K562 (cell line): ENCODE measurements at regions not wholly inside any gene's neighbourhood (a gene's known extent, or its start where the extent isn't known, plus 50 kb on each side); places are given as distances from the start of the nearest gene placed in this dataset.

Source experiments
- ATAC-seq: fragments of 200-7000 bp; cut with Tn5 transposase; 3 replicates; pipeline ENCODE4 v1.9.1; 2020; ENCODE audit warnings: moderate library complexity
- BruUV-seq: library from RNA; stranded (reverse); fragments of 400-500 nt; replicated peaks from 2 replicates; lab custom pipeline; 2021; lab: Mats Ljungman, UMichigan
- CTCF ChIA-PET: fragments of 300-600 bp; formaldehyde crosslinking; extraction: SDS; loops from one replicate; lab custom pipeline; 2021; ENCODE audit warnings: low intra/inter-chr PET ratio; lab: Yijun Ruan, JAX
- POLR2A ChIA-PET: fragments of 300-600, 350-650 bp; sonication (Branson Sonifier 250); formaldehyde crosslinking; extraction: SDS; loops from one replicate; lab custom pipeline; 2021; ENCODE audit warnings: antibody characterized with exemption, inconsistent platforms; lab: Yijun Ruan, JAX
- DNase-seq, 4 experiments: peaks; one replicate each; pipeline versions ENCODE4 v3.0.0 to v3.0.0-alpha.2; 2011 to 2018; ENCODE audit warnings: low spot score in 3 of 4, mixed read lengths in 3 of 4; ENCODE audit errors: extremely low read depth in 1 of 4
- FAIRE-seq: peaks from 2 replicates; lab custom pipeline; 2011; peaks lifted over from hg19 to GRCh38; lab: Jason Lieb, UNC
- H2AFZ ChIP-seq: 2 replicates; pipeline ENCODE4 v1.6.0; 2011; ENCODE audit warnings: low read depth, low read length, control low read depth, inconsistent platforms
- H3K27ac ChIP-seq: fragments of 200-600 bp; 3 replicates; pipeline ENCODE4 v1.8.0; 2011; ENCODE audit warnings: low read depth, mild to moderate bottlenecking, control low read depth, inconsistent platforms, low read length, moderate library complexity, mixed read lengths; ENCODE audit errors: extremely low read depth
- H3K27me3 ChIP-seq, 2 experiments: fragments of 300-600 bp in 1 of 2; 2 replicates in 1 of 2; 3 replicates in 1 of 2; pipeline versions ENCODE4 v1.6.0 to v1.8.0; 2011; ENCODE audit warnings: inconsistent platforms in 2 of 2, low read length in 2 of 2, mild to moderate bottlenecking in 1 of 2, mixed read lengths in 1 of 2, moderate library complexity in 1 of 2; ENCODE audit not compliant: control insufficient read depth in 2 of 2, insufficient read depth in 2 of 2
- H3K36me3 ChIP-seq: fragments of 300-600 bp; 3 replicates; pipeline ENCODE4 v1.8.0; 2011; ENCODE audit warnings: mild to moderate bottlenecking, low read length, inconsistent platforms; ENCODE audit not compliant: control insufficient read depth, insufficient read depth
- H3K4me1 ChIP-seq, 2 experiments: fragments of 200-600 bp in 1 of 2; replicated peaks in 1 of 2; 2 replicates in 1 of 2; 3 replicates in 1 of 2; pipeline versions ENCODE4 v1.5.1 to v1.8.0; 2011; ENCODE audit warnings: inconsistent platforms in 2 of 2, low read length in 2 of 2, mild to moderate bottlenecking in 1 of 2, mixed read lengths in 1 of 2, moderate library complexity in 1 of 2; ENCODE audit not compliant: control insufficient read depth in 2 of 2, insufficient read depth in 2 of 2
- H3K4me2 ChIP-seq: 2 replicates; pipeline ENCODE4 v1.6.1; 2011; ENCODE audit warnings: low read length, control low read depth, inconsistent platforms, mixed read lengths; ENCODE audit not compliant: insufficient read depth
- H3K4me3 ChIP-seq: fragments of 200-600 bp; sonication (generic), shearing (Covaris generic); 2 replicates; pipeline ENCODE4 v1.5.1; 2016; ENCODE audit warnings: control low read depth, inconsistent platforms
- H3K79me2 ChIP-seq: fragments of 200-600 bp; 3 replicates; pipeline ENCODE4 v1.8.0; 2011; ENCODE audit warnings: low read length, inconsistent platforms; ENCODE audit not compliant: control insufficient read depth, insufficient read depth
- H3K9ac ChIP-seq, 2 experiments: 2 replicates each; pipeline versions ENCODE4 v1.6.0 to v1.6.1; 2011; ENCODE audit warnings: low read depth in 2 of 2, low read length in 2 of 2, control low read depth in 1 of 2, inconsistent platforms in 1 of 2, mild to moderate bottlenecking in 1 of 2, mixed read lengths in 1 of 2; ENCODE audit not compliant: insufficient read depth in 1 of 2
- H3K9me1 ChIP-seq: one replicate; pipeline ENCODE4 v1.6.0; 2011; ENCODE audit warnings: inconsistent platforms, mild to moderate bottlenecking, low read length, moderate library complexity; ENCODE audit not compliant: control insufficient read depth, insufficient read depth
- H3K9me3 ChIP-seq: replicated peaks from 2 replicates; pipeline ENCODE4 v1.5.1; 2011; ENCODE audit warnings: low read depth, low read length, inconsistent platforms; ENCODE audit not compliant: control insufficient read depth, insufficient read depth
- H4K20me1 ChIP-seq: replicated peaks from 2 replicates; pipeline ENCODE4 v1.6.1; 2011; ENCODE audit warnings: low read length, inconsistent platforms, mixed read lengths; ENCODE audit not compliant: control insufficient read depth, insufficient read depth
- STAT5A ChIP-seq: IDR thresholded peaks from 2 replicates; pipeline ENCODE4 v1.6.1; 2012; ENCODE audit warnings: low read length, inconsistent platforms, borderline replicate concordance
- ZNF830 ChIP-seq: fragments of 250-450 bp; sonication (Bioruptor Pico); IDR thresholded peaks from 2 replicates; pipeline ENCODE4 v1.5.0; 2021; ENCODE audit warnings: mild to moderate bottlenecking
- in situ Hi-C: fragments of 300-500 bp; cut with MboI; formaldehyde crosslinking; loops from 4 replicates; pipeline ENCODE4 v1.15.0; 2018; ENCODE audit warnings: inconsistent platforms, mixed read lengths
- intact Hi-C: fragments of 100-400 bp; cut with micrococcal nuclease; formaldehyde crosslinking; loops from 2 replicates; pipeline ENCODE4 v1.14.2; 2022
- TF ChIP-seq, protein P1 (sequence below), 2 experiments: fragments of 450-650 bp in 1 of 2; sonication (generic) in 1 of 2; formaldehyde crosslinking in 1 of 2; IDR thresholded peaks; 2 replicates each; pipeline versions ENCODE4 v1.7.1 to v1.9.0; 2016 to 2022; ENCODE audit warnings: inconsistent platforms in 1 of 2, mild to moderate bottlenecking in 1 of 2, missing genetic modification reagents in 1 of 2

DNA sequence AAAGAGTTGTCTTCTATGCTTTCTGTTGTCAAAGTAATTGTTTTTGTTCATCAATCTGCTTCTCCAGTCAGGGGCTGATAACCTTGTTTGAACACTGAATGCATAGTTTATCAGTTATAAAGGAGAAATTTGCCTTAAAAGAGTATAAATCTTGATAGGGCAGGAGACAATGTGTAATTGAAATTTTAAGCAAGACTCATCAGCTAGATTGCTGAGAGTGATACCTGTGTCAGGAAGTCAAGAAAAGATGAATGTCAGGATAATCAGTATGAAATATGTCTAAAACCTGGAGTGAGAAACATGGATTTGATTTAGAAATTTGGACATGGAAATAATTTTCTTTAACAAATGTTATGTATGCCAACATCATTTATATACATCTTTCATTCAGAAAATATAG is 1258.1 kb downstream of the EFNA5 start:
- H3K36me3 ChIP-seq = no peaks in the 10 kb centered on the region
- POLR2A ChIA-PET = no interaction called here
- TF ChIP-seq ZNF830 = no peak
- TF ChIP-seq, protein P1, sequence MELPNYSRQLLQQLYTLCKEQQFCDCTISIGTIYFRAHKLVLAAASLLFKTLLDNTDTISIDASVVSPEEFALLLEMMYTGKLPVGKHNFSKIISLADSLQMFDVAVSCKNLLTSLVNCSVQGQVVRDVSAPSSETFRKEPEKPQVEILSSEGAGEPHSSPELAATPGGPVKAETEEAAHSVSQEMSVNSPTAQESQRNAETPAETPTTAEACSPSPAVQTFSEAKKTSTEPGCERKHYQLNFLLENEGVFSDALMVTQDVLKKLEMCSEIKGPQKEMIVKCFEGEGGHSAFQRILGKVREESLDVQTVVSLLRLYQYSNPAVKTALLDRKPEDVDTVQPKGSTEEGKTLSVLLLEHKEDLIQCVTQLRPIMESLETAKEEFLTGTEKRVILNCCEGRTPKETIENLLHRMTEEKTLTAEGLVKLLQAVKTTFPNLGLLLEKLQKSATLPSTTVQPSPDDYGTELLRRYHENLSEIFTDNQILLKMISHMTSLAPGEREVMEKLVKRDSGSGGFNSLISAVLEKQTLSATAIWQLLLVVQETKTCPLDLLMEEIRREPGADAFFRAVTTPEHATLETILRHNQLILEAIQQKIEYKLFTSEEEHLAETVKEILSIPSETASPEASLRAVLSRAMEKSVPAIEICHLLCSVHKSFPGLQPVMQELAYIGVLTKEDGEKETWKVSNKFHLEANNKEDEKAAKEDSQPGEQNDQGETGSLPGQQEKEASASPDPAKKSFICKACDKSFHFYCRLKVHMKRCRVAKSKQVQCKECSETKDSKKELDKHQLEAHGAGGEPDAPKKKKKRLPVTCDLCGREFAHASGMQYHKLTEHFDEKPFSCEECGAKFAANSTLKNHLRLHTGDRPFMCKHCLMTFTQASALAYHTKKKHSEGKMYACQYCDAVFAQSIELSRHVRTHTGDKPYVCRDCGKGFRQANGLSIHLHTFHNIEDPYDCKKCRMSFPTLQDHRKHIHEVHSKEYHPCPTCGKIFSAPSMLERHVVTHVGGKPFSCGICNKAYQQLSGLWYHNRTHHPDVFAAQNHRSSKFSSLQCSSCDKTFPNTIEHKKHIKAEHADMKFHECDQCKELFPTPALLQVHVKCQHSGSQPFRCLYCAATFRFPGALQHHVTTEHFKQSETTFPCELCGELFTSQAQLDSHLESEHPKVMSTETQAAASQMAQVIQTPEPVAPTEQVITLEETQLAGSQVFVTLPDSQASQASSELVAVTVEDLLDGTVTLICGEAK (IDR thresholded peaks at IDR 0.05) = no peak
- TF ChIP-seq, protein P1 (CRISPR knock-in tag; IDR thresholded peaks at IDR 0.05) = no peak
- TF ChIP-seq STAT5A = no peak
- TF ChIP-seq, all 486 proteins: peak for 0
- H3K9me3 ChIP-seq = no peaks in the 10 kb centered on the region
- intact Hi-C loops (no loop called here), in situ Hi-C loops (no loop called here)
- no peak overlapping the region for H3K27ac ChIP-seq
- H3K4me1 ChIP-seq = no peaks in the 10 kb centered on the region
- H3K9ac ChIP-seq = no peak overlapping the region
- H3K79me2 ChIP-seq = no peaks in the 10 kb centered on the region
- ATAC-seq = no peak
- no TSS peak for BruUV-seq
- H3K4me3 ChIP-seq = no peak overlapping the region
- FAIRE-seq = no peak
- H3K27me3 ChIP-seq = no peaks in the 10 kb centered on the region
- CTCF ChIA-PET = no interaction called here
- DNase-seq = no peak
- H4K20me1 ChIP-seq = no peaks in the 10 kb centered on the region
- no peak overlapping the region for H2AFZ ChIP-seq
- no peak overlapping the region for H3K4me2 ChIP-seq
- H3K9me1 ChIP-seq = no peaks in the 10 kb centered on the region
